Inferior parietal cortex (tissue), 1 donor: ENCODE measurements at regions not wholly inside any gene's neighbourhood (a gene's known extent, or its start where the extent isn't known, plus 50 kb on each side); places are given as distances from the start of the nearest gene placed in this dataset.
"Not testable (repeated sequence)": the region's sequence is repeated elsewhere in the genome, so short reads cannot be mapped to it uniquely, and the experiment has no call there.

Experiments
- DNase-seq: peaks from one replicate; pipeline ENCODE4 v3.0.0-alpha.2; 2016; ENCODE audit errors: extremely low spot score

GRCh38 chr6:19247181-19247580 is 590.0 kb upstream of the ID4 start:
- DNase-seq, result not testable (repeated sequence)

- not testable (repeated sequence) for DNase-seq
These were observed 581.0 kb upstream of the ID4 start for GRCh38 chr6:19256123-19256522.

- no peak for DNase-seq
These were observed 575.5 kb upstream of the ID4 start for GRCh38 chr6:19261642-19262041.

- no peak for DNase-seq
These were observed 569.1 kb upstream of the ID4 start for GRCh38 chr6:19268117-19268516.

- no peak for DNase-seq
These were observed 568.5 kb upstream of the ID4 start for GRCh38 chr6:19268718-19269117.

- DNase-seq, result no peak
These were observed 567.8 kb upstream of the ID4 start for GRCh38 chr6:19269341-19269898.

GRCh38 chr6:19270616-19271015 is 566.6 kb upstream of the ID4 start:
- DNase-seq, result no peak

- no peak for DNase-seq
These were observed 557.9 kb upstream of the ID4 start for GRCh38 chr6:19279273-19279684.

- DNase-seq, result no peak
These were observed 549.2 kb upstream of the ID4 start for GRCh38 chr6:19287928-19288327.

GRCh38 chr6:19289457-19289856 is 547.7 kb upstream of the ID4 start:
- DNase-seq, result no peak

GRCh38 chr6:19297880-19298279 is 539.3 kb upstream of the ID4 start:
- DNase-seq, result no peak

GRCh38 chr6:19298421-19298820 is 538.7 kb upstream of the ID4 start:
- no peak for DNase-seq

- no peak for DNase-seq
These were observed 538.0 kb upstream of the ID4 start for GRCh38 chr6:19299129-19299528.

GRCh38 chr6:19301980-19302379 is 535.2 kb upstream of the ID4 start:
- DNase-seq, result no peak

GRCh38 chr6:19303383-19303782 is 533.8 kb upstream of the ID4 start:
- DNase-seq, result peak; percentile 20

GRCh38 chr6:19309661-19310060 is 527.5 kb upstream of the ID4 start:
- DNase-seq, result no peak

GRCh38 chr6:19311786-19312185 is 525.4 kb upstream of the ID4 start:
- no peak for DNase-seq

- DNase-seq, result no peak
These were observed 524.8 kb upstream of the ID4 start for GRCh38 chr6:19312241-19312978.

GRCh38 chr6:19317431-19317986 is 519.7 kb upstream of the ID4 start:
- no peak for DNase-seq

- no peak for DNase-seq
These were observed 518.2 kb upstream of the ID4 start for GRCh38 chr6:19319005-19319404.

- DNase-seq, result no peak
These were observed 517.0 kb upstream of the ID4 start for GRCh38 chr6:19320111-19320581.

GRCh38 chr6:19322691-19323485 is 514.3 kb upstream of the ID4 start:
- DNase-seq, result no peak
